ENCODE measurements at regions not wholly inside any gene's neighbourhood (a gene's known extent, or its start where the extent isn't known, plus 50 kb on each side); places are given as distances from the start of the nearest gene placed in this dataset.
A peak's percentile ranks its signal among the peaks of the same experiment; 100 is the strongest.

- DNase-seq (ENCODE audit: low read depth): no peak
- TF ChIP-seq CTCF (conservative IDR thresholded peaks at IDR 0.05; ENCODE audit: low read length): no peak
- H3K4me3 ChIP-seq (ENCODE audit: low read length): no peak overlapping the region
These were observed 65.1 kb downstream of the SLC4A3 start for GRCh38 chr2:219692521-219692920.

- H3K4me3 ChIP-seq (ENCODE audit: low read length): no peak overlapping the region
- DNase-seq (ENCODE audit: low read depth): no peak
- no peak for TF ChIP-seq CTCF (conservative IDR thresholded peaks at IDR 0.05; ENCODE audit: low read length)
These were observed 67.8 kb downstream of the SLC4A3 start for GRCh38 chr2:219695145-219695709.

GRCh38 chr2:219697811-219698747 is 70.6 kb downstream of the SLC4A3 start:
- no peak overlapping the region for H3K4me3 ChIP-seq (ENCODE audit: low read length)
- DNase-seq (ENCODE audit: low read depth): peak; percentile 37
- no peak for TF ChIP-seq CTCF (conservative IDR thresholded peaks at IDR 0.05; ENCODE audit: low read length)

GRCh38 chr2:219698748-219699439 is 71.5 kb downstream of the SLC4A3 start:
- no peak for TF ChIP-seq CTCF (conservative IDR thresholded peaks at IDR 0.05; ENCODE audit: low read length)
- DNase-seq (ENCODE audit: low read depth): no peak
- no peak overlapping the region for H3K4me3 ChIP-seq (ENCODE audit: low read length)

GRCh38 chr2:219699440-219699821 is 72.0 kb downstream of the SLC4A3 start:
- TF ChIP-seq CTCF (conservative IDR thresholded peaks at IDR 0.05; ENCODE audit: low read length): no peak
- no peak for DNase-seq (ENCODE audit: low read depth)
- no peak overlapping the region for H3K4me3 ChIP-seq (ENCODE audit: low read length)

- TF ChIP-seq CTCF (conservative IDR thresholded peaks at IDR 0.05; ENCODE audit: low read length): no peak
- H3K4me3 ChIP-seq (ENCODE audit: low read length): no peak overlapping the region
- DNase-seq (ENCODE audit: low read depth): peak; percentile 65
These were observed 74.6 kb downstream of the SLC4A3 start for GRCh38 chr2:219701847-219702634.

Measured in AG10803 (cell line).